RWPE2 (cell line): ENCODE measurements at regions not wholly inside any gene's neighbourhood (a gene's known extent, or its start where the extent isn't known, plus 50 kb on each side); places are given as distances from the start of the nearest gene placed in this dataset.

Source experiments
- ATAC-seq: fragments of 200-7000 bp; cut with Tn5 transposase; 3 replicates; pipeline ENCODE4 v1.9.1; 2021; ENCODE audit warnings: low read depth
- DNase-seq: peaks from one replicate; pipeline ENCODE4 v3.0.0-alpha.2; 2020; ENCODE audit warnings: low spot score
- H3K27ac ChIP-seq: fragments of 450-650 bp; 2 replicates; pipeline ENCODE4 v1.5.1; 2017; ENCODE audit warnings: mild to moderate bottlenecking; ENCODE audit not compliant: poor library complexity, severe bottlenecking
- H3K27me3 ChIP-seq: fragments of 250-450 bp; sonication (Bioruptor Pico); 2 replicates; pipeline ENCODE4 v1.5.1; 2021; ENCODE audit warnings: mild to moderate bottlenecking, moderate library complexity; ENCODE audit not compliant: insufficient read depth, poor library complexity, severe bottlenecking
- H3K36me3 ChIP-seq: fragments of 250-450 bp; sonication (Bioruptor Pico); 2 replicates; pipeline ENCODE4 v1.5.1; 2020; ENCODE audit warnings: low read depth, mild to moderate bottlenecking, moderate library complexity
- H3K4me1 ChIP-seq: fragments of 250-450 bp; sonication (Bioruptor Pico); 2 replicates; pipeline ENCODE4 v1.5.1; 2021; ENCODE audit warnings: mild to moderate bottlenecking, moderate library complexity; ENCODE audit not compliant: insufficient read depth, poor library complexity, severe bottlenecking
- H3K4me3 ChIP-seq: fragments of 250-450 bp; sonication (Bioruptor Pico); 2 replicates; pipeline ENCODE4 v1.5.1; 2021; ENCODE audit warnings: mild to moderate bottlenecking, moderate library complexity; ENCODE audit not compliant: severe bottlenecking
- H3K9me3 ChIP-seq: fragments of 250-450 bp; sonication (Bioruptor Pico); 2 replicates; pipeline ENCODE4 v1.5.1; 2021; ENCODE audit warnings: mild to moderate bottlenecking, moderate library complexity; ENCODE audit not compliant: severe bottlenecking
- TF ChIP-seq, protein P1 (sequence below): fragments of 450-650 bp; IDR thresholded peaks from one replicate; pipeline ENCODE4 v1.5.1; 2017; ENCODE audit warnings: mild to moderate bottlenecking, moderate library complexity; ENCODE audit not compliant: poor library complexity, severe bottlenecking

DNA sequence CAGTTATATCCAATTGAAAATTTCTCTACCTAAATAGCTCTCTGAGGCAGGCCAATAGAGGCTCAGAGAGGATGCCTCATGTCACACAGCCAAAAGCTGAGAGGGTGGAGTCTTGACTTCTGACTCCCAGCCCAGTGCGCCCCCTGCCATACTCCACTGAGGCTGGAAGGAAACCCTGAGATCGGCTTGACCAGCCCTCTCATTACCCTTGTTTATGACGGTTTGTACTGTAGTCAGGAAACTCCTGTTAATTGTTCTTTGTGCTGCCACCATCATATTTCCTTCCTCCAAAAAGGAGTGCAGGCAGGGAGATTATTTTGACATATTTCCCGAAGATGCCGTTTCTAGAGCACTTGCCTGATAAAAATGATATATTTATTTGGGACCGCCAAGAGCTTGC is 107.9 kb downstream of the AIPL1 start:
- Histone ChIP-seq H3K9me3 (no peaks in the 10 kb centered on the region), H3K4me3 (no peak overlapping the region), H3K27ac (no peak overlapping the region), H3K27me3 (peaks cover 7% of the 10 kb centered on the region), H3K36me3 (no peaks in the 10 kb centered on the region), H3K4me1 (no peaks in the 10 kb centered on the region)
- TF ChIP-seq, protein P1, sequence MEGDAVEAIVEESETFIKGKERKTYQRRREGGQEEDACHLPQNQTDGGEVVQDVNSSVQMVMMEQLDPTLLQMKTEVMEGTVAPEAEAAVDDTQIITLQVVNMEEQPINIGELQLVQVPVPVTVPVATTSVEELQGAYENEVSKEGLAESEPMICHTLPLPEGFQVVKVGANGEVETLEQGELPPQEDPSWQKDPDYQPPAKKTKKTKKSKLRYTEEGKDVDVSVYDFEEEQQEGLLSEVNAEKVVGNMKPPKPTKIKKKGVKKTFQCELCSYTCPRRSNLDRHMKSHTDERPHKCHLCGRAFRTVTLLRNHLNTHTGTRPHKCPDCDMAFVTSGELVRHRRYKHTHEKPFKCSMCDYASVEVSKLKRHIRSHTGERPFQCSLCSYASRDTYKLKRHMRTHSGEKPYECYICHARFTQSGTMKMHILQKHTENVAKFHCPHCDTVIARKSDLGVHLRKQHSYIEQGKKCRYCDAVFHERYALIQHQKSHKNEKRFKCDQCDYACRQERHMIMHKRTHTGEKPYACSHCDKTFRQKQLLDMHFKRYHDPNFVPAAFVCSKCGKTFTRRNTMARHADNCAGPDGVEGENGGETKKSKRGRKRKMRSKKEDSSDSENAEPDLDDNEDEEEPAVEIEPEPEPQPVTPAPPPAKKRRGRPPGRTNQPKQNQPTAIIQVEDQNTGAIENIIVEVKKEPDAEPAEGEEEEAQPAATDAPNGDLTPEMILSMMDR: no peak
- ATAC-seq (no peak), DNase-seq (no peak)

GRCh38 chr17:6326483-6326882 is 108.4 kb downstream of the AIPL1 start:
- DNase-seq (no peak), ATAC-seq (no peak)
- no peaks in the 10 kb centered on the region for H3K9me3 ChIP-seq
- peaks cover 7% of the 10 kb centered on the region for H3K27me3 ChIP-seq
- H3K4me1 ChIP-seq: no peaks in the 10 kb centered on the region
- no peaks in the 10 kb centered on the region for H3K36me3 ChIP-seq
- TF ChIP-seq, protein P1: no peak
- H3K27ac ChIP-seq: no peak overlapping the region
- no peak overlapping the region for H3K4me3 ChIP-seq

DNA sequence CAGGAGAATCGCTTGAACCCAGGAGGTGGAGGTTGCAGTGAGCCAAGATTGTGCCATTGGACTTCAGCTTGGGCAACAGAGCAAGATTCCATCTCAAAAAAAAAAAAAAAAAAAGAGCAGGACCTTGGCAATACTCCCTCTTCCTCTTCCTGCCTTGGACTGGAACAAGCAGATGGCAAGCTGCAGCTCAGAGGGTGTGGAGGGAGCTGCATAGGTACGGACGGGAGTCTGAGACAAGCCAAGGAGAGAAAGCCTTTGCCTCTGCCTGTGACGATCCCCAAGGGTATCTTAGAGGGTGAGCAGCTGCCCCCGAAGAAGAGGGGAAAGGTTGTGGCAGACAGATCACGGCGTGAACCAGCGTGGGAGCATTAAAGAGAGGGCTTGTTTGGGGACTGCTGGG is 109.2 kb downstream of the AIPL1 start:
- ATAC-seq (no peak), DNase-seq (no peak)
- Histone ChIP-seq H3K4me3 (no peak overlapping the region), H3K27ac (no peak overlapping the region), H3K27me3 (peaks cover 7% of the 10 kb centered on the region), H3K36me3 (no peaks in the 10 kb centered on the region), H3K9me3 (no peaks in the 10 kb centered on the region), H3K4me1 (no peaks in the 10 kb centered on the region)
- TF ChIP-seq, protein P1: no peak

GRCh38 chr17:6325051-6325450 is 109.9 kb downstream of the AIPL1 start:
- DNase-seq (no peak), ATAC-seq (no peak)
- peaks cover 7% of the 10 kb centered on the region for H3K27me3 ChIP-seq

GRCh38 chr17:6323626-6324356 is 111.1 kb downstream of the AIPL1 start:
- no peaks in the 10 kb centered on the region for H3K9me3 ChIP-seq
- no peaks in the 10 kb centered on the region for H3K4me1 ChIP-seq
- H3K4me3 ChIP-seq: no peak overlapping the region
- H3K27ac ChIP-seq: no peak overlapping the region
- no peaks in the 10 kb centered on the region for H3K36me3 ChIP-seq
- DNase-seq (no peak), ATAC-seq (no peak)
- TF ChIP-seq, protein P1: no peak
- H3K27me3 ChIP-seq: peaks cover 7% of the 10 kb centered on the region

More at GRCh38 chr17:6325051-6325450, 109.9 kb downstream of the AIPL1 start:
- Histone ChIP-seq H3K9me3 (no peaks in the 10 kb centered on the region), H3K4me3 (no peak overlapping the region), H3K36me3 (no peaks in the 10 kb centered on the region), H3K27ac (no peak overlapping the region), H3K4me1 (no peaks in the 10 kb centered on the region)
- TF ChIP-seq, protein P1: no peak
